ENCODE measurements at regions not wholly inside any gene's neighbourhood (a gene's known extent, or its start where the extent isn't known, plus 50 kb on each side); places are given as distances from the start of the nearest gene placed in this dataset.

- H3K36me3 Mint-ChIP-seq (ENCODE audit: low read depth): no peaks in the 10 kb centered on the region
- H3K4me3 Mint-ChIP-seq: no peak overlapping the region
- peaks cover 9% of the 10 kb centered on the region for H3K27me3 Mint-ChIP-seq
- no peaks in the 10 kb centered on the region for H3K4me1 Mint-ChIP-seq (ENCODE audit: low read depth)
- no peak overlapping the region for H3K27ac Mint-ChIP-seq
- no peaks in the 10 kb centered on the region for H3K9me3 Mint-ChIP-seq
Observed at GRCh38 chr6:167537816-167538215, 212.9 kb downstream of the TTLL2 start.

- no peaks in the 10 kb centered on the region for H3K9me3 Mint-ChIP-seq
- no peaks in the 10 kb centered on the region for H3K4me1 Mint-ChIP-seq (ENCODE audit: low read depth)
- H3K4me3 Mint-ChIP-seq: no peak overlapping the region
- H3K27me3 Mint-ChIP-seq: peaks cover 9% of the 10 kb centered on the region
- H3K27ac Mint-ChIP-seq: no peak overlapping the region
- no peaks in the 10 kb centered on the region for H3K36me3 Mint-ChIP-seq (ENCODE audit: low read depth)
Observed at GRCh38 chr6:167538746-167539145, 213.9 kb downstream of the TTLL2 start.

GRCh38 chr6:167540796-167541195 is 215.9 kb downstream of the TTLL2 start:
- Mint-ChIP-seq H3K4me1 (ENCODE audit: low read depth) (no peaks in the 10 kb centered on the region), H3K4me3 (no peak overlapping the region), H3K9me3 (no peaks in the 10 kb centered on the region), H3K27ac (no peak overlapping the region), H3K36me3 (ENCODE audit: low read depth) (no peaks in the 10 kb centered on the region), H3K27me3 (peaks cover 9% of the 10 kb centered on the region)

GRCh38 chr6:167541544-167541943 is 216.7 kb downstream of the TTLL2 start:
- Mint-ChIP-seq H3K27ac (no peak overlapping the region), H3K4me1 (ENCODE audit: low read depth) (no peaks in the 10 kb centered on the region), H3K9me3 (no peaks in the 10 kb centered on the region), H3K4me3 (no peak overlapping the region), H3K36me3 (ENCODE audit: low read depth) (no peaks in the 10 kb centered on the region), H3K27me3 (peaks cover 5% of the 10 kb centered on the region)

GRCh38 chr6:167543602-167544497 is 219.0 kb downstream of the TTLL2 start:
- Mint-ChIP-seq H3K9me3 (no peaks in the 10 kb centered on the region), H3K27ac (no peak overlapping the region), H3K36me3 (ENCODE audit: low read depth) (no peaks in the 10 kb centered on the region), H3K4me3 (no peak overlapping the region), H3K27me3 (no peaks in the 10 kb centered on the region), H3K4me1 (ENCODE audit: low read depth) (no peaks in the 10 kb centered on the region)

GRCh38 chr6:167546611-167547327 is 221.9 kb downstream of the TTLL2 start:
- Mint-ChIP-seq H3K4me3 (no peak overlapping the region), H3K27me3 (no peaks in the 10 kb centered on the region), H3K4me1 (ENCODE audit: low read depth) (no peaks in the 10 kb centered on the region), H3K36me3 (ENCODE audit: low read depth) (no peaks in the 10 kb centered on the region), H3K9me3 (no peaks in the 10 kb centered on the region), H3K27ac (no peak overlapping the region)

- Mint-ChIP-seq H3K9me3 (no peaks in the 10 kb centered on the region), H3K36me3 (ENCODE audit: low read depth) (no peaks in the 10 kb centered on the region), H3K4me3 (no peak overlapping the region), H3K27ac (no peak overlapping the region), H3K4me1 (ENCODE audit: low read depth) (no peaks in the 10 kb centered on the region), H3K27me3 (no peaks in the 10 kb centered on the region)
Observed at GRCh38 chr6:167547328-167547692, 222.4 kb downstream of the TTLL2 start.

GRCh38 chr6:167547751-167548150 is 222.9 kb downstream of the TTLL2 start:
- Mint-ChIP-seq H3K36me3 (ENCODE audit: low read depth) (no peaks in the 10 kb centered on the region), H3K9me3 (no peaks in the 10 kb centered on the region), H3K4me3 (no peak overlapping the region), H3K4me1 (ENCODE audit: low read depth) (no peaks in the 10 kb centered on the region), H3K27me3 (no peaks in the 10 kb centered on the region), H3K27ac (no peak overlapping the region)

GRCh38 chr6:167548451-167548850 is 223.6 kb downstream of the TTLL2 start:
- H3K4me3 Mint-ChIP-seq: no peak overlapping the region
- H3K27me3 Mint-ChIP-seq: no peaks in the 10 kb centered on the region
- no peaks in the 10 kb centered on the region for H3K36me3 Mint-ChIP-seq (ENCODE audit: low read depth)
- H3K27ac Mint-ChIP-seq: no peak overlapping the region
- H3K4me1 Mint-ChIP-seq (ENCODE audit: low read depth): no peaks in the 10 kb centered on the region
- H3K9me3 Mint-ChIP-seq: no peaks in the 10 kb centered on the region

GRCh38 chr6:167549213-167549612 is 224.3 kb downstream of the TTLL2 start:
- Mint-ChIP-seq H3K27ac (no peak overlapping the region), H3K4me3 (no peak overlapping the region), H3K9me3 (no peaks in the 10 kb centered on the region), H3K27me3 (no peaks in the 10 kb centered on the region), H3K4me1 (ENCODE audit: low read depth) (no peaks in the 10 kb centered on the region), H3K36me3 (ENCODE audit: low read depth) (no peaks in the 10 kb centered on the region)

- Mint-ChIP-seq H3K27me3 (no peaks in the 10 kb centered on the region), H3K4me1 (ENCODE audit: low read depth) (no peaks in the 10 kb centered on the region), H3K36me3 (ENCODE audit: low read depth) (no peaks in the 10 kb centered on the region), H3K27ac (no peak overlapping the region), H3K4me3 (no peak overlapping the region), H3K9me3 (peaks cover 4% of the 10 kb centered on the region)
Observed at GRCh38 chr6:167550941-167551627, 226.2 kb downstream of the TTLL2 start.

- H3K27ac Mint-ChIP-seq: no peak overlapping the region
- H3K9me3 Mint-ChIP-seq: peaks cover 8% of the 10 kb centered on the region
Observed at GRCh38 chr6:167551628-167552257, 226.9 kb downstream of the TTLL2 start.

GRCh38 chr6:167552258-167552630 is 227.4 kb downstream of the TTLL2 start:
- H3K27me3 Mint-ChIP-seq: no peaks in the 10 kb centered on the region
- no peak overlapping the region for H3K4me3 Mint-ChIP-seq
- no peak overlapping the region for H3K27ac Mint-ChIP-seq
- H3K4me1 Mint-ChIP-seq (ENCODE audit: low read depth): no peaks in the 10 kb centered on the region
- peaks cover 8% of the 10 kb centered on the region for H3K9me3 Mint-ChIP-seq
- no peaks in the 10 kb centered on the region for H3K36me3 Mint-ChIP-seq (ENCODE audit: low read depth)

More at GRCh38 chr6:167551628-167552257, 226.9 kb downstream of the TTLL2 start:
- Mint-ChIP-seq H3K27me3 (no peaks in the 10 kb centered on the region), H3K4me1 (ENCODE audit: low read depth) (no peaks in the 10 kb centered on the region), H3K4me3 (no peak overlapping the region), H3K36me3 (ENCODE audit: low read depth) (no peaks in the 10 kb centered on the region)

- no peaks in the 10 kb centered on the region for H3K4me1 Mint-ChIP-seq (ENCODE audit: low read depth)
- H3K27me3 Mint-ChIP-seq: no peaks in the 10 kb centered on the region
- peaks cover 8% of the 10 kb centered on the region for H3K9me3 Mint-ChIP-seq
- H3K36me3 Mint-ChIP-seq (ENCODE audit: low read depth): no peaks in the 10 kb centered on the region
- H3K27ac Mint-ChIP-seq: no peak overlapping the region
- no peak overlapping the region for H3K4me3 Mint-ChIP-seq
Observed at GRCh38 chr6:167552961-167553735, 228.3 kb downstream of the TTLL2 start.

Data from stimulated activated naive CD8-positive, alpha-beta T cell treated with anti-CD3 and anti-CD28 coated beads, Interleukin-15, Interleukin-2, amounts not matched to agents 100 ng/mL and 50 ng/mL, for 24 hours (primary cell).